Thymus (tissue), 11 donors: ENCODE measurements at regions not wholly inside any gene's neighbourhood (a gene's known extent, or its start where the extent isn't known, plus 50 kb on each side); places are given as distances from the start of the nearest gene placed in this dataset.

Source experiments
- DNase-seq, 9 donors: peaks; one replicate each; pipeline ENCODE4 v3.0.0-alpha.2; 2013; ENCODE audit warnings: low spot score in 9 of 9, low read depth in 6 of 9, missing footprints in 1 of 9
- H3K27ac ChIP-seq, 2 donors: one replicate each; pipeline ENCODE4 v1.5.1; 2013; ENCODE audit warnings: control low read depth in 1 of 2, low read depth in 1 of 2, low read length in 1 of 2, mild to moderate bottlenecking in 1 of 2, moderate library complexity in 1 of 2
- H3K27me3 ChIP-seq, 2 donors: one replicate each; pipeline ENCODE4 v1.5.1; 2013; ENCODE audit warnings: low read length in 1 of 2; ENCODE audit not compliant: control insufficient read depth in 2 of 2, insufficient read depth in 1 of 2
- H3K36me3 ChIP-seq, 2 donors: one replicate each; pipeline ENCODE4 v1.5.1; 2013; ENCODE audit warnings: low read length in 1 of 2, mild to moderate bottlenecking in 1 of 2, moderate library complexity in 1 of 2; ENCODE audit not compliant: control insufficient read depth in 2 of 2, insufficient read depth in 2 of 2
- H3K4me1 ChIP-seq, 2 donors: one replicate each; pipeline ENCODE4 v1.5.1; 2013; ENCODE audit warnings: low read length in 2 of 2; ENCODE audit not compliant: control insufficient read depth in 2 of 2, insufficient read depth in 2 of 2
- H3K4me3 ChIP-seq, 2 donors: one replicate each; pipeline ENCODE4 v1.5.1; 2013; ENCODE audit warnings: low read length in 2 of 2, control low read depth in 1 of 2, mild to moderate bottlenecking in 1 of 2
- H3K9me3 ChIP-seq, 2 donors: one replicate each; pipeline ENCODE4 v1.5.1; 2013; ENCODE audit warnings: low read length in 1 of 2, mild to moderate bottlenecking in 1 of 2; ENCODE audit not compliant: control insufficient read depth in 2 of 2, insufficient read depth in 1 of 2
- WGBS: extraction: QIAGEN DNeasy Blood & Tissue Kit; methylation state at CpG from one replicate; pipeline ENCODE4 v1.1.7; 2013; 5-methylcytosine and 5-hydroxymethylcytosine counted together
- donor health status: healthy.

DNA sequence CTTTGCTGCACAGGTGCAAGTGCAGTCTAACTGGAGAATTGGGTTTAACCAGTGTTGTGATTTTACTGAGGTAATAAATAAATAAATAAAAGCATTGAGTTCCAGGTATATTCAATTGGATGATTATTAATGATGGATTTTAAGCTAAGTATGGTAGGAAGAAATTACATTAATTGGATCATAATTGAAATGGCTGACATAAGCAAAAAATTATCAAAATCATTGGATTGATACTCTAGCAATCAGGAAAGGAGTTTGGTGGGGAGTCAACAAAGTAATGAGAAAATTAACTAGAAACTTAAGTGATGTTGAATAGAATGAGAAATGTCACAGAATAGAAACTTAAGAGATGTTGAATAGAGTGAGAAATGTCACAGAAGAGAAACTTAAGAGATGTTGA lies 981.9 kb downstream of the SI start:
- Histone ChIP-seq H3K27me3 (no peaks in the 10 kb centered on the region), H3K36me3 (no peaks in the 10 kb centered on the region), H3K4me3 (no peak overlapping the region), H3K9me3 (no peaks in the 10 kb centered on the region), H3K4me1 (no peaks in the 10 kb centered on the region), H3K27ac (no peak overlapping the region)
- no peak for DNase-seq

DNA sequence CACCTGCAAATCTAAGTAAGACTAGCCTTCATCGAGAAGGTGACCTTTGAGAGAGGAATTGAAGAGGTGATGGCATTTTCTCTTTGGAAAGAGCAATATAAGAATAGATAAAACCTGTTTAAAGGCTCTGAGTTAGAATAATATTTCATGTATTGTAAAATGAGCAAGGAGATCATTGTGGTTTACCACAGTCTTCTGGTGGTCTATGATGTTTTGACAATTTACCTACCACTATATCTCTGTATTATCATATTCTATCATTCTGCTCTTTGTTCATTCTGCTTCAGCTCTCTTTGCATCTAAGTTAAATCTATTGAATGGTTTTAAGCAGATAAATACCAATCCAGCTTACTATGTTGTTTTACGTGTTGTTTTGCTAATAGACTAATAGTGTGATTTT lies 982.3 kb downstream of the SI start:
- H3K4me3 ChIP-seq = no peak overlapping the region
- no peak for DNase-seq
- no peak overlapping the region for H3K27ac ChIP-seq
- no peaks in the 10 kb centered on the region for H3K9me3 ChIP-seq
- H3K27me3 ChIP-seq = no peaks in the 10 kb centered on the region
- no peaks in the 10 kb centered on the region for H3K4me1 ChIP-seq
- H3K36me3 ChIP-seq = no peaks in the 10 kb centered on the region
- WGBS = 88% methylated on average over 2 of the region's 2 CpGs

DNA sequence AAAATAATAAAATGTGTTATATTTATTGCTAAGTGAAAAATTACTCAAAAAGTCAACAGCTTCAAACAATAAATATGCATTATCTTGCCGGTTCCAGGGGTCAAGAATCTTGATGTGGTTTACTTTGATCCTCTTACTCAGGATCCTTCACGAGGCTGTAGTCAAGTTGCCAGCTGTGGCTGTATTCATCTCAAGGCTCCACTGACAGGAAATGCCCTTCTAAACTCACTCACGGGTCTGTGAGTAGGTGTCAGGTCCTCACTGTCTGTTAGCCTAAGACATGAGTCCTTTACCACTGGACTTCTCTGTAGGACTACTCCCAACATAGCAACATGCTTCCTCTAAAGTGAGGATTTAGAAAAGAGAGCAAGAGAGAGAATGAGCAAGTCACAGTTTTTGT lies 983.0 kb downstream of the SI start:
- no peak for DNase-seq
- H3K36me3 ChIP-seq = no peaks in the 10 kb centered on the region
- no peak overlapping the region for H3K4me3 ChIP-seq
- H3K4me1 ChIP-seq = no peaks in the 10 kb centered on the region
- no peak overlapping the region for H3K27ac ChIP-seq
- no peaks in the 10 kb centered on the region for H3K9me3 ChIP-seq
- WGBS = 54% methylated on average over 3 of the region's 3 CpGs
- H3K27me3 ChIP-seq = no peaks in the 10 kb centered on the region

- Histone ChIP-seq H3K4me1 (no peaks in the 10 kb centered on the region), H3K4me3 (no peak overlapping the region), H3K27ac (no peak overlapping the region), H3K27me3 (no peaks in the 10 kb centered on the region), H3K36me3 (no peaks in the 10 kb centered on the region), H3K9me3 (no peaks in the 10 kb centered on the region)
- no peak for DNase-seq
- 88% methylated on average over 1 of the region's 1 CpG for WGBS
Observed at GRCh38 chr3:164094546-164094945, 983.8 kb downstream of the SI start.

DNA sequence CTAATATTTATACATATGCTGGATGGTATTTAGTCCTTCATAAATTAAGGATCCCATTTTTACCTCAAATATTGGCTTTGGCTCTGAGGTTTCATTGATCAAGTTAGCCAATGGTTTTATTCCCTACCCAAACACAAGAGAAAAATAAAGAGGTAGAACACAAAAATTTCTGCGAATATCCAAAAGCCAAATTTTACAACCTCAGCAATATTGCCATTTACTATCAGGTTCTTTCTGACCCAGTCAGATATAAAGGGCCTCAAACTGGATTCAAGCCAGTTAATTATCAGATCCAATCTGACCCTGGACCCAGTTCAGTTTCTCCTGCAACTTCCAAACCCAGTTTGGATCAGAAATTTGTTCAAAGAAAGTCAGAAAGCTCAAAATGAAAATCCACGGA lies 998.1 kb downstream of the SI start:
- WGBS = 96% methylated on average over 2 of the region's 2 CpGs
- DNase-seq = no peak
- H3K36me3 ChIP-seq = no peaks in the 10 kb centered on the region
- H3K4me1 ChIP-seq = no peaks in the 10 kb centered on the region
- H3K9me3 ChIP-seq = no peaks in the 10 kb centered on the region
- no peaks in the 10 kb centered on the region for H3K27me3 ChIP-seq
- no peak overlapping the region for H3K27ac ChIP-seq
- no peak overlapping the region for H3K4me3 ChIP-seq

DNA sequence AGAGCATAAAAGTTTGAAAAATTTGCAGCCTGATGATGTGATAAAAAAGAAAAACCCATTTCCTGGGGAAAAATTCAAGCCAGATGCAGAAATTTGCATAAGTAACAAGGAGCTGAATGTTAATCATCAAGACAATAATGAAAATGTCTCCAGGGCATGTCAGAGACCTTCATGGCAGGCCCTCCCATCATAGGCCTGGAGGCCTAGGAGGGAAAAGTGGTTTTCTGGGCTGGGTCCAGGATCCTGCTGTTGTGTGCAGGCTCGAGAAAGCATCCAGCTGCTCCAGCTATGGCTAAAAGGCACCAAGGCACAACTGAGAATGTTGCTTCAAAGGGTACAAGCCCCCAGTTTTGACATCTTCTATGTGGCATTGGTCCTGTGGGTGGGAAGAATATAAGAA lies 1014.0 kb downstream of the SI start:
- no peak for DNase-seq
- no peaks in the 10 kb centered on the region for H3K27me3 ChIP-seq
- 73% methylated on average over 1 of the region's 1 CpG for WGBS

DNA sequence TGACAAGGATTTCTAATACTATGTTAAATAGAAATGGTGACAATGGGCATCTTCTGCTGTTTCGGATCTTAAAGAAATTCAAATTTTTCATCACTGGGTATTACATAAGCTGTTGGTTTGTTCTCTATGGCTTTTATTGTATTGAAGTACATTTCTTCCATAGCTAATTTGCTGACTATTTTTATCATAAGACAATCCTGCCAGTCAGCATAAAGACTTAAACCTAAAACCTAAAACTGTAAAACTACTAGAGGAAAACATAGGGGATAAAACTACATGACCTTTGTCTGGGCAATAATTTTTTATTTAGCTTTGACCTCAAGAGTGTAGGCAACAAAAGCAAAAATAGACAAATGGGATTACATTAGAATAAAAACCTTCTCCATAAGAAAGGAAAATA lies 1017.4 kb downstream of the SI start:
- WGBS = 95% methylated on average over 1 of the region's 1 CpG
- H3K9me3 ChIP-seq = no peaks in the 10 kb centered on the region
- no peaks in the 10 kb centered on the region for H3K36me3 ChIP-seq
- no peak for DNase-seq
- no peak overlapping the region for H3K4me3 ChIP-seq
- H3K27me3 ChIP-seq = no peaks in the 10 kb centered on the region
- no peak overlapping the region for H3K27ac ChIP-seq
- H3K4me1 ChIP-seq = no peaks in the 10 kb centered on the region

More for the DNA sequence above, 1014.0 kb downstream of the SI start:
- H3K9me3 ChIP-seq = peaks cover 0 to 5% of the 10 kb centered on the region in 2 donors
- no peaks in the 10 kb centered on the region for H3K36me3 ChIP-seq
- no peak overlapping the region for H3K4me3 ChIP-seq
- H3K4me1 ChIP-seq = no peaks in the 10 kb centered on the region
- H3K27ac ChIP-seq = no peak overlapping the region

GRCh38 chr3:164049847-164050246 lies 1028.4 kb downstream of the SI start:
- 92% methylated on average over 1 of the region's 1 CpG for WGBS

GRCh38 chr3:164048451-164048850 lies 1029.8 kb downstream of the SI start:
- no peaks in the 10 kb centered on the region for H3K4me1 ChIP-seq
- no peak overlapping the region for H3K4me3 ChIP-seq
- H3K9me3 ChIP-seq = no peaks in the 10 kb centered on the region
- no peak overlapping the region for H3K27ac ChIP-seq
- DNase-seq = no peak
- 96% methylated on average over 4 of the region's 4 CpGs for WGBS
- no peaks in the 10 kb centered on the region for H3K36me3 ChIP-seq
- H3K27me3 ChIP-seq = no peaks in the 10 kb centered on the region

More at GRCh38 chr3:164049847-164050246, 1028.4 kb downstream of the SI start:
- Histone ChIP-seq H3K36me3 (no peaks in the 10 kb centered on the region), H3K27ac (no peak overlapping the region), H3K9me3 (no peaks in the 10 kb centered on the region), H3K4me1 (no peaks in the 10 kb centered on the region), H3K4me3 (no peak overlapping the region), H3K27me3 (no peaks in the 10 kb centered on the region)
- no peak for DNase-seq

DNA sequence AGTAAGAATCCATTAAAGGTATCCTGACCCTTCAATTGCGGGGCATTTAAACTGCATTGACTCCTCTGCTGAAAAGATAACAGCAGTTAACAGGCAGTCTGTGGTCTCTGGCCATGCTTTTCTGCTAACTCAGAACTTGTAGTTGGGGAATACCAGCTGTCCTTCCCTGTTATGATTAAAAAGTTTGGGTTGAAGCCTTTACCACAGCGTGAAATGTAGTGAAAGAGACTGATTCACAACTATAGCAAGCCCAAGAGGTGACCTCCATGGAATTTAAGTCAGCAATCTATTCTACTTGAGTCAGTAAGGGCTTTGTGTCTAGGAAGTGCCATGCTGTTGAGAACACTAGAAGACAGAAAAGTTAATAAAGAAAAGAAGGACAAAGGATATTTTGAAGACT lies 1037.3 kb downstream of the SI start:
- 78% methylated on average over 2 of the region's 2 CpGs for WGBS
- Histone ChIP-seq H3K27ac (no peak overlapping the region), H3K27me3 (no peaks in the 10 kb centered on the region), H3K9me3 (no peaks in the 10 kb centered on the region), H3K36me3 (no peaks in the 10 kb centered on the region), H3K4me3 (no peak overlapping the region), H3K4me1 (no peaks in the 10 kb centered on the region)
- DNase-seq = no peak
